Left renal cortex interstitium (tissue), 4 donors: ENCODE measurements at regions not wholly inside any gene's neighbourhood (a gene's known extent, or its start where the extent isn't known, plus 50 kb on each side); places are given as distances from the start of the nearest gene placed in this dataset.
"Not testable (repeated sequence)": the region's sequence is repeated elsewhere in the genome, so short reads cannot be mapped to it uniquely, and the experiment has no call there.

Experiments used
- DNase-seq, 4 donors: peaks; one replicate each; pipeline ENCODE4 v3.0.0-alpha.2; 2013; ENCODE audit warnings: low read depth in 4 of 4, low spot score in 2 of 4, missing footprints in 1 of 4

GRCh38 chr13:109981000-109981399 lies 194.6 kb upstream of the IRS2 start:
- no peak for DNase-seq

GRCh38 chr13:109979676-109980075 lies 193.3 kb upstream of the IRS2 start:
- DNase-seq, result not testable (repeated sequence)

- no peak for DNase-seq
Observed at GRCh38 chr13:109979228-109979627, 192.8 kb upstream of the IRS2 start.

GRCh38 chr13:109977212-109977968 lies 191.0 kb upstream of the IRS2 start:
- DNase-seq, result no peak

- no peak for DNase-seq
Observed at GRCh38 chr13:109976206-109976997, 190.0 kb upstream of the IRS2 start.

GRCh38 chr13:109974354-109974753 lies 188.0 kb upstream of the IRS2 start:
- DNase-seq, result no peak

- DNase-seq, result no peak
Observed at GRCh38 chr13:109973279-109973678, 186.9 kb upstream of the IRS2 start.

GRCh38 chr13:109971456-109972090 lies 185.2 kb upstream of the IRS2 start:
- DNase-seq, result no peak

GRCh38 chr13:109971006-109971405 lies 184.6 kb upstream of the IRS2 start:
- DNase-seq, result no peak

- DNase-seq, result no peak
Observed at GRCh38 chr13:109968876-109969577, 182.6 kb upstream of the IRS2 start.

GRCh38 chr13:109963960-109964563 lies 177.7 kb upstream of the IRS2 start:
- no peak for DNase-seq

GRCh38 chr13:109963384-109963783 lies 177.0 kb upstream of the IRS2 start:
- DNase-seq, result no peak

GRCh38 chr13:109959903-109960302 lies 173.5 kb upstream of the IRS2 start:
- no peak for DNase-seq

GRCh38 chr13:109957875-109958274 lies 171.5 kb upstream of the IRS2 start:
- no peak for DNase-seq

- DNase-seq, result no peak
Observed at GRCh38 chr13:109955598-109955997, 169.2 kb upstream of the IRS2 start.

GRCh38 chr13:109954441-109954840 lies 168.1 kb upstream of the IRS2 start:
- no peak for DNase-seq

GRCh38 chr13:109951491-109951890 lies 165.1 kb upstream of the IRS2 start:
- DNase-seq, result no peak

- no peak for DNase-seq
Observed at GRCh38 chr13:109949397-109949796, 163.0 kb upstream of the IRS2 start.

- DNase-seq, result no peak
Observed at GRCh38 chr13:109947006-109947405, 160.6 kb upstream of the IRS2 start.

- DNase-seq, result no peak
Observed at GRCh38 chr13:109945206-109945960, 159.0 kb upstream of the IRS2 start.
